HG03378 (cell line): ENCODE measurements at regions not wholly inside any gene's neighbourhood (a gene's known extent, or its start where the extent isn't known, plus 50 kb on each side); places are given as distances from the start of the nearest gene placed in this dataset.

Experiments used
- ATAC-seq: cut with Tn5 transposase; IDR thresholded peaks from one replicate; pipeline ENCODE4 v1.9.1; 2021; ENCODE audit warnings: mild to moderate bottlenecking, moderate library complexity; ENCODE audit not compliant: unreplicated experiment

DNA sequence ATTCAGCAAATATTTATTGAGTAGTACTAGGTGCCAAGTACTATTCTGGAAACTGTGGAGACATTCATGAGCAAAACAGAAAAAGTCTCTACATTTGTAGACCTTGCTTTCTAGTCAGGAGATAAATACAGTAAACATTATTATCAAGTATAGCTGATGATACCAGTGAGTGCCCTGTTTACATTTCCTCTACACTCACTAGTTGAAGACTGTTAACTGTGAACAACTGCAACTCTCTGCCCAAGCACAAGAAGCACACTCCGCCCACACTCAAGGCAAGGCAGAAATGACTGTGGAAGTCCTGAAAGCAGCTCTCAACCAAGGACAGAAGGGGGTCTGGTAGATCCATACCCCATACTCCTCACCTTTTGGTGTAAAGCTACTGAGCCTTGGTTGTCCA, 837.0 kb downstream of the DIAPH3 start:
- ATAC-seq = no peak

DNA sequence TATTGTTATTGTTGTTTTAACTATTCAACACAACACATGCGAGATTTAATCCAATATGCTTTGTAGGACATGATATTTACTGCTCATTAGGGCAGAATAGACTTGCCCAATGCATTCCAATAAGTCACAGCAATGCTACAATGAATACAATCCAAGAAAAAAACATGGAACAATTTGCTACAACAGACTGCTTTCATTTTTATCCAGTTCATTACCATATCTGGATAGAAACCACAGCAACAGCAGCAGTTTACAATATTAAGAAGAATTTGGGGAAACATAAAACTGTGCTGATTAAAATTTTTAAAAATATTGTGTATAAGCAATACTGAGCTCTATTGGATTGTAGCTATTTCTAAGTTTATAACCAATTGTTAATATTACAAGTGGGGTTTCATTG, 833.0 kb downstream of the DIAPH3 start:
- ATAC-seq = no peak

DNA sequence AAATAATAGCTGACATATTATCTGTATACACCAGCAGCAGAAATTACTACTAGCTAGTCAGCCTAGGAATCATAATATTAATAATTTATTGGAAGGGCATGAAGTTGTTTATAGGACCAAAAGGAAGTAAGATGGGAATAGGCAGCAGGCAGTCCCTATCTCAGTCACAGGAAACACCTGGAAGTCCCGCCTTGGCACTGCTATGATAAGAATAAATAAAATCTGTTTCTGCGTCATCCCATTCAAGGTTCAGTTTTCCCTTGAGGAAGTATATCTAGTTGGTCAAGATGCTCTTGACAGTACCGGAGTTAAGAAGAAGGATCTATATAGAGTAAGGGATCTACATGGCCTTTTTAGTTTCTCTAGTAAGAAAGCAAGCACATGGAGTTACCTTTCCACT, 830.8 kb downstream of the DIAPH3 start:
- ATAC-seq = no peak

DNA sequence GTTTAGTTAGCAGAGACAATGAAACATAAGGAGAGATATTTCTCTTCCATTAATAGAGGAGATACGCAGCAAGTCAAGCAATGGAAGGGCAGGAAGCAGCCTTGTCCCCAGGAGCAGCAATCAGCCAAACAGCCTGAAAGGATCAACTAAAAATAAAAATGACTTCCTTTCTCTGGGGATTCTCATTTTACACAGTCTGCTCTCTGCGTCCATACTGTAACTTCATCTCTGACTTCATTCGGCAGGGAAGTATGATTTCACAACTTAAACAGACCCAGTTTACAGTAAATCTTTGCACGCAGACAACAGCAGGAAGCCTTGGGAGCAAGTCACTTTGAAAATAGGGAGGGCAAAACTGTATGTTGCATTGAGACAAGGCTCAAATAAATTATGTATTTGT, 826.7 kb downstream of the DIAPH3 start:
- no peak for ATAC-seq

- no peak for ATAC-seq
Observed at GRCh38 chr13:59340151-59340550, 823.6 kb downstream of the DIAPH3 start.

DNA sequence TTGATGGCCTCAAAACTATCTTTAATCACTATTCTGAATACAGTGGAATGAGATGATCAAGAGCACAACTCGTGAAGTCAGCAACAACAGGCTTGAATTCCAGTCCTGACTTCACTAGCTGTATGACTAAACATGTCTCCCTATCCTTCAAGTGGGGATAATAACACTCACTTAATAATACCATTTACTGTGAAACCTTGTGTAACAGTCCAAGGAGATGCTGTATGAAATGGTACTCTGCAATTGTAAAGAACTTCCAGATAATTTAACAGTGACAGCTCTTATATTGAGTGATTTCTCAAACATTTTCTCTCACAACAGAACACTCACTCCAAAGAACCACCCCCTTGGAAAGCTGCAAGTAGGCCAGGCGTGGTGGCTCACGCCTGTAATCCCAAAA, 823.1 kb downstream of the DIAPH3 start:
- no peak for ATAC-seq

GRCh38 chr13:59342400-59342799, 821.3 kb downstream of the DIAPH3 start:
- no peak for ATAC-seq

DNA sequence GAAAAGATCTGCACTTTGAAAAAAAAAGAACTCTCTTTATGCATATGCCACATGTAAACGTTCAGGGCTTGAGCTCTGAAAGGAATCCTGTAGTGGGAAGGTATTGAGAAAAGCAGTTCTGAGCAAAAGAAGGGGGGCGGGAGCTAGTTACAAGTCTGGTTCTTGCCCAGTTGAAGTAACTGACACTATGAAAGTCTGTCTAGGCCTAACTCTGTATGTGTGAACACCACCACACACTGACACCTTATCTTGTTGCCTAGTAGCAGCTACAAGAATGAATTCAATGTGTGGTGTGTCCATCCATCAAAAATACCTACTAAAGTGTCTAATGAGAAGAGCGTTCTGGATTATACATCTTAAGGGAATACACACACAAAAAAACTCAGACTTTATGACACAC, 820.6 kb downstream of the DIAPH3 start:
- ATAC-seq = no peak

DNA sequence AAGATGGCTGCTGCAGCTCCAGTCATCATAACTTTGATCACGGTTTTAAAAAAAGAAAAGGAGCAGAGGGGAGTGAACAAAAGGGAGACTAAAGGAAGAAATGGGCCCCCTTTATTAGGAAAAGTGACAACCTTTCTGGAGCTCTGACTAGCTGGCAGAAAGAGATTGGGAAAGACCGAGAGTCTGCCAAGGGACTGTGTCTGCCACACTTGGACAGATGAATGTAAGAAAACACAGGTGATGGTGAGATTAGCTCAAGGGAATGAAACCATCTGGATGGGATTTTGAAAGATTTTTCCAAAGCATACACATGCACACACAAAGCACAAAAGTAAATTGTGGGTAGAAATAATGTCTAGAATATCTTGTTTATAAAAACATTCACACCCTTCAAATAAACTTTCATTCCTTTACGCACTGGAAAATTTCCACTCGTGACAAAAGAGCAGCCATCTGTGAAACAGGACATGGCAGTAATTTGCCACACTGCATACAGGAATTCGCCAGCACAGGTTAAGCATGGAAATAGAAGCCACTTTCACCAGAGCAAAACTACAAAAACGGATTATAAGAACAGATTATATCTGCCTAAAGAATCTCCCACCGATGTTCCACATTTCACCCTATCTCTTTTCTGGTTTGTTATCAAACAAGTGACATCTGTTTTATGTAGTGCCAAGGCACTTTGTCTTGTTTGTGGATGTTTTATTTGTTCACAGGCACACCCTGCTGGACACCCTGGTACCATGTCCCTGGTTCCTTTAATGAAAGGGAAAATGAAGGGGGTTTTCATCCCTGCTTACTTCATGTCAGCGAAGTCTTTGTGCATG, 819.5 kb downstream of the DIAPH3 start:
- ATAC-seq = no peak

GRCh38 chr13:59345311-59345710, 818.4 kb downstream of the DIAPH3 start:
- no peak for ATAC-seq

GRCh38 chr13:59346999-59347723, 816.6 kb downstream of the DIAPH3 start:
- no peak for ATAC-seq

DNA sequence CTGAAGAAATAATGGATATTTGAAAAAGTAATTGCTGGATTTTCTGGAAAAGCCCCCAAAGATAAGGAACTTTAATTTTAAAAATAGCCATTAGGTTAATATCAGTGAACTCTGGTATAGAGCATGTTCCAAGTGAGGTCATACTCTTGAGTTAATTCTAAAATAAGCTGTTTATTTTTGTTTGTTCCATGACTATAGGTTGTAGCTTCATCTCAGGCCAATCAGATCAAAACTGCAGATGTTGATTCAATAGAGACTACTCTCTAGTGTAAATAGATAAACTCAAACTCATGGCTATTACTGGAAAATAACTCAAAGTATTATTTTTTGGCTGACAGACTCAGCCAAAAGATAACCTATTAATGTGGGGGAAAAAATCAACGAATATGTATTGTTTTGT, 815.1 kb downstream of the DIAPH3 start:
- no peak for ATAC-seq

DNA sequence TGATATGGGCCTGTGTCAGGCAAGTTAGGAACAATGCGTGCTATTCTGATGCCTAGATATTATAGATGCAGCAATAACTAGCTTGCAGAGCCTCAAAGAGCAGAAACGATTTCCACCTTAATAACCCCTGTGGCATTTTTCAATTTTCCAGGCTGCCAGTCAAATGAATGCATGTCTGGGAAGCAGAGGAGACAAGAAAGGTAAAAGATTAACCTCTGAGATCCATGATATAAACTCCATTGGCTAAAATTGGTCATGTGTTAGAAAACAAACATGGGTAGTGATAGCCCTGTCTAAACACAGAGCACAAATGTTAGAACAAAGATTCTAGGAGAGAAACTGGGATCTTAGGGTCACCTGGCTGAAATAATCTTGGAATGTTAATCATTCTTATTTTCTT, 811.1 kb downstream of the DIAPH3 start:
- no peak for ATAC-seq

GRCh38 chr13:59354665-59355369, 808.9 kb downstream of the DIAPH3 start:
- ATAC-seq = no peak

DNA sequence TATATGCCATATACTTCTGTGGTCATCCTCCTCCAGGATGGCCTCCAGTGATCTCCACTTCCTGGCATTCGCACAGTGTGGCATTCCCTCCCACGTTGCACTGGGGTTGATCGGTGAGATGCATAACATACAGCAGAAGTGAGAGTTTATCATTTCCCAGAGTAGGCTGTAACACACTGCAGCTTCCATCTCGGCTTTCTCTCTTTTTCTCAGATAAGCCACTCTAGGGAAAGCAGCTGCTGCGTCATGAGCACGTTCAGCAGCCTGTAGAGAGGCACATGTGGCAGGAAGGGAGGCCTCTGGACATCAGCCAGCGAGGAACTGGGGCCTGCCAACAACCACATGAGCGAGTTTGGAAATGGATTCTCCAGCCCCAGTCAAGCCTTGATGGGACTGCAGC, 807.1 kb downstream of the DIAPH3 start:
- no peak for ATAC-seq

GRCh38 chr13:59358014-59358413, 805.7 kb downstream of the DIAPH3 start:
- ATAC-seq = no peak

- ATAC-seq = no peak
Observed at GRCh38 chr13:59360108-59360507, 803.6 kb downstream of the DIAPH3 start.

GRCh38 chr13:59360916-59361315, 802.8 kb downstream of the DIAPH3 start:
- no peak for ATAC-seq

DNA sequence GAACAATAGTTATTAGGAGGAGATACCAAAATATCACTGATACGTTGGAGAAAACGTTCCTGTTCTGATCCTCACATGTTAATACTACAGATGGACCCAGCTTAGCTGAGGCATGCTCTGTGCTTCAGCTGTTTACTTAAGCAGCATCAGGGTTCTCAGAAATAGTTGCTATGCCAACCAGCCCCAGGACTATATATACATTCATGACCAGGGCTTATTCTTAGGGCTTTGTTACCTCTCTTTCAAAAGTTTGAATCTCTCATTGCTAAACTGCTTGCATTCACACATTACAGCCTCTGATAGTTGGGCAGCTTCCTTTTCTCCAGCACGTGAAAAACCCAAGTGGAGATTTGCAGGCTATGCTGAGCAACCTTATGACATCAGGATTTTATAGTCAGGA, 800.4 kb downstream of the DIAPH3 start:
- ATAC-seq = no peak

DNA sequence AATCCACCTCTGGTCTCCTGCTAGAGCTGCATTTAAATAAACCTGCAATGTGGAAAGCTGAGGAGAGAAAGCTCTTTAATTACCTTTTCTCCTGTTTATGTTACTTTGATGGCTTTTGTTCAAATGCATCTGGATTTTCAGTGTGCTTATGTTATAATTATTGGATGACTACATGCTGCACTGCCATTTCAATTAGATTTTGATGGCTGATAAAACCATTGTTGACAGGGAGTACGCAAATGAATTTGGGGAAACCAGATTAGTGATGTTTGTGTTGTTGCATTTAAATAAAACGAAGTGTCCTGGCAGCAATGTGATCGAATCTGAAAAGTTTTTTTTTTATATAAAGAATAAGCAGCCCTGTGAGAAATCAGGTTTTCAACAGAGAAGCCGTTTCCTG, 799.8 kb downstream of the DIAPH3 start:
- no peak for ATAC-seq

DNA sequence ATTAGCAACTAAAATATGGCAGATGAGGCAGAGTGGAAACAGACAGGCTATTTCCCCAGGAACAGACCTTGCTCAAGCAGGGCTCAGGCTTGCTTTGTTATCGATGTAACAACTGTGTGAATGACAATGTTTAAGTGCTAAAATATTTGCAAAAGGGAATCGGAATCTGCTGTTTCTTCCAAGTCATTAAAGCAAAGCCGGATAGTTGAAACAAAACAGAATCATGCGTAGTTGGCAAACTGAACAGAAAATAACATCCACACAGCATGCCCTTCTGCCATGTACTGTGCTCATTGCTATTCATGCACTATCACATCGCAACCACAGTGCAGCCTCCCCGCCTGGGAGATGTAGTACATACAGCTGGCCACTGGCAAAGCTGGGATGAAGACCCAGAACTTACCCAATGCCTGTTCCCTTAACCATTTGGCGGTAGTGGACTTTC, 799.1 kb downstream of the DIAPH3 start:
- ATAC-seq = no peak

- ATAC-seq = no peak
Observed at GRCh38 chr13:59367467-59367866, 796.3 kb downstream of the DIAPH3 start.
